ACHN (cell line): ENCODE measurements at regions not wholly inside any gene's neighbourhood (a gene's known extent, or its start where the extent isn't known, plus 50 kb on each side); places are given as distances from the start of the nearest gene placed in this dataset.

Source experiments
- DNase-seq: peaks from one replicate; pipeline ENCODE4 v3.0.0-alpha.2; 2015
- in situ Hi-C: cut with HindIII; loops from 2 replicates; pipeline ENCODE4 v1.10.0; 2017; ENCODE audit warnings: low sequenced_read_pairs, low pct_ligation_motif_present, low pct_unique_long_range_greater_than_20kb

DNA sequence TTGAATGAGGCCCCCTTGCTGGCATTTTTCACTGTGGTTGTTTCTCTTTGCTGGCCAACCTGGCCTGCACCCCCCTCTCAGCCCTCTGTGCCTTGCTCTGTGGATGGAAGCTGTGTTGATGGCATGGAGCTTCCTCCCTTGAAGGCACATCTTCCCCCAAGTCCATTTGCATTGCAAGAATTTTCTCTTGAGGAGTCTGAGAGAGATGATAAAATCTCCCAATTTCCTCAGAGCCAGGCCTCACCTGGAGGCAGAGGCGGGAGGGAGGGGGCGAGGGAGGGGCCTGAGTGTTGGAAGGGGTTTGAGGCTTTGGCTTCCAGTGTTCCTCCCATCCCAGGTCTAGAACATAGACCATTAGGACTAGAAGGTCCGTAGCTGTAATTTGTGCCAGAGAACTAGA lies 175.1 kb downstream of the SCP2D1 start:
- no peak for DNase-seq
- in situ Hi-C loops: no loop called here

DNA sequence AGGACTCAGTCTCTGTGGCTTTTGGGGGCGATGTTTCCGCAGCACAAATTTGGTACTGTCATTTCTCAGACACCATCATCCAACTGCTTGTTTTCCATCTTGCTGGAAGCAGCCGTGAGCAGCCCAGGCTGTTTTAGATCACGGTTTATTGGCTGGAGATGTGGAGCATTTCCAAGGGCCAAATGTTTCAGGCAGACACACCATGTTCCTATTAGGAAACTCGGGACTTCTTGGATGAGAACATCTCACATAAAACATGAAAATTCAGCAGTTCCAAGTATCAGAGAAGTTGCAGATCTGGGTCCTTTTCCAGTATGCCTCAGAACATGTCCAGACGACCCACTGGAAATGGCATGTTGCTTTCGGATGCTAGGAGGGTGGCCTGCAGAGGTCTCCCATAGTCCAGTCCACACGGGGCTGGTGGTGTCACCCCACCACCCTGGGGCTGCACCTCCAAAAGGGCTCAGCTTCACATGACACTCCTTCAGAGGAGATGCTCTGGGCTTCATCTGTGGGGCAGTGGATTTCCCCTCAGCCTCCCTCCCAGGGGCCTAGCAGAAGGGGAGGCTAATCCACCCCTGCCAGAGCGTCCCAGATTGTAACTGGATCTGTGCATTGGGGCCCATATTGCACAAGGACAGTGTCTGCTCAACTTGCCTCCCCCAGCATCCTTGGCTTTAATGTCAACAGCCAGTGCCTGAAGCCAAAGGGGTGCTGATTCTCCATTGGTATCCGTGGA lies 176.3 kb downstream of the SCP2D1 start:
- no peak for DNase-seq

GRCh38 chr20:18991012-18991411 lies 177.4 kb downstream of the SCP2D1 start:
- no peak for DNase-seq

More for the DNA sequence above, 176.3 kb downstream of the SCP2D1 start:
- in situ Hi-C loops: no loop called here

DNA sequence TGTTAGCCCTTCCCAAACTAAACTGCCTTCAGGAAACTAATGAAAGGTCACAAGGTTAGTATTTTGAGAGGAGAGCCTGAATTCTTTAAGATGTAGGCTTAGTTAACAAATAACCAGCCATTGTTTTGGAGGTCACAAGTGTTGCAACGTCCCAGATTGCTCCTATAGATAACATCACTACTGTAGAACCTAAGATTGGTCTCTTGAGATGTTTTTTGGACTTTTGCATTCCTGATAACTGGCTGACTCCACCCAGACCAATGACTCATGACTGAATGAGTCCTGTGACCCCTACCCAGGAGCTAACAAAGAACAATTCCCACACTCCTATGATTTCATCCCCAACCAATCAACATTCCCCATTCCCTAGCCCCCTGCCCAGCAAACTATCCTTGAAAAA lies 178.8 kb downstream of the SCP2D1 start:
- in situ Hi-C loops: no loop called here
- no peak for DNase-seq

More at GRCh38 chr20:18991012-18991411, 177.4 kb downstream of the SCP2D1 start:
- in situ Hi-C loops: no loop called here

GRCh38 chr20:18995455-18995854 lies 181.9 kb downstream of the SCP2D1 start:
- in situ Hi-C loops: no loop called here

GRCh38 chr20:18999086-18999485 lies 185.5 kb downstream of the SCP2D1 start:
- no peak for DNase-seq
- in situ Hi-C loops: no loop called here

More at GRCh38 chr20:18995455-18995854, 181.9 kb downstream of the SCP2D1 start:
- DNase-seq: no peak

DNA sequence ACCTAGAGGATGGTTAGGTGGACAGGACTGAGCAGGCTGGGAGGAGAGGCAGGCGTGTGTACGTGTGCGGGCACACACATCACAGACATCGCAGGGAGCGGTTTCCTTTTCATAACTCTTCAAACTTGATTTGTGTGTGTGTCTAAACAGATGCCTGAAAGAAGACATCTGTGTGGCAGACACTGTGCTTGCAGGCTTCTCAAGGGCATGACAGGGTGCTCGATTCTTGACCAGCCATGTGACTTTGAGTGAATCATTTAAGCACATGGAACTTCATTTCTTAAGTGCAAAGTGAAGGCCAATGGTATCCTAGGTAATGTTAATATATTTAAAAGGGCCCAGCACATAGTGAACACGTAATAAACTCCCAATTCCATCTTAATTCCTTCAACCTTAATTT lies 186.5 kb downstream of the SCP2D1 start:
- in situ Hi-C loops: no loop called here
- DNase-seq: no peak

GRCh38 chr20:19001177-19001576 lies 187.6 kb downstream of the SCP2D1 start:
- in situ Hi-C loops: no loop called here
- no peak for DNase-seq

GRCh38 chr20:19003366-19004336 lies 190.1 kb downstream of the SCP2D1 start:
- in situ Hi-C loops: no loop called here
- no peak for DNase-seq

DNA sequence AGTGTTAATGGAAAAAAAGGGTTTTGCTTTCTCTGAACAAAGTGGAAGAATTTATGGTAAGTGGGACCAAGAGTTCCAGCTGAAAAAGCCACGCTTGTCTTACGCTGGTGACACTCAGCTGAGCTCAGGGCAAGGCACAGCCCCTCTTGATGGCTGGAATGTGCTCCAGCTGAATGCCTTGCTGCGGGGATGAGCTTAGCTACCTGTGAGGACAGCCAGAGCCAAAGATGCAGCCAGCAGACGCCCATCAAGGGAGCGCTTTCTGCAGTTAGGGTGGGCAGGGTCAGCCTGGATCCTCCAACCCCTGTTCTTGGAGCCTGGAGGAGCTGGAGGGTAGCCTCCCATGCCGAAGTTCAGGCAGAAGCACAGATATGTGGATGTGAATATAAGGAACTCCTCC lies 191.4 kb downstream of the SCP2D1 start:
- in situ Hi-C loops: no loop called here
- no peak for DNase-seq

GRCh38 chr20:19008497-19008896 lies 194.9 kb downstream of the SCP2D1 start:
- in situ Hi-C loops: no loop called here
- DNase-seq: no peak

- in situ Hi-C loops: no loop called here
- no peak for DNase-seq
Observed at GRCh38 chr20:19009081-19009688, 195.6 kb downstream of the SCP2D1 start.

GRCh38 chr20:19012676-19013075 lies 199.1 kb downstream of the SCP2D1 start:
- no peak for DNase-seq
- in situ Hi-C loops: no loop called here

DNA sequence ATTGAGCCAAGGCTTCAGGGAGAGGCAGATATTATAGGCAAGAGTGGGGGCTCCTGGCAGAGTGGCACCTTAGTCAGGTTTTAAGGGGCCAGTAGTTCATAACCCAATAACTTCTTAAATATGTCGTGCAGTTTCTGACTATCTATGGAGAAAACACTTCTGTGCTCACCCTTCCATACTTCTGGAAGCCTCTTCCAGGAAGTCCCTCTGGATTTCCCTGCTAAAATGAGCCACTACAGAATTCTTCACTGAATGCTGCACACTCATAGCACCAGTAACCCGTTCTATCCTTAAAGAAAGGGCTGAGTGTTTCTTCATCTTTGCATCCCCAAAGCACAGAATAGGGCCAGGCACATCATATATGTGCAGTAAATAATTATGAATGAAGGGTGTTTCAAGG lies 198.5 kb upstream of the SLC24A3 start:
- in situ Hi-C loops: no loop called here
- DNase-seq: no peak

- in situ Hi-C loops: no loop called here
Observed at GRCh38 chr20:19015351-19016139, 196.9 kb upstream of the SLC24A3 start.

GRCh38 chr20:19016140-19016497 lies 196.3 kb upstream of the SLC24A3 start:
- no peak for DNase-seq
- in situ Hi-C loops: no loop called here

More at GRCh38 chr20:19015351-19016139, 196.9 kb upstream of the SLC24A3 start:
- no peak for DNase-seq

DNA sequence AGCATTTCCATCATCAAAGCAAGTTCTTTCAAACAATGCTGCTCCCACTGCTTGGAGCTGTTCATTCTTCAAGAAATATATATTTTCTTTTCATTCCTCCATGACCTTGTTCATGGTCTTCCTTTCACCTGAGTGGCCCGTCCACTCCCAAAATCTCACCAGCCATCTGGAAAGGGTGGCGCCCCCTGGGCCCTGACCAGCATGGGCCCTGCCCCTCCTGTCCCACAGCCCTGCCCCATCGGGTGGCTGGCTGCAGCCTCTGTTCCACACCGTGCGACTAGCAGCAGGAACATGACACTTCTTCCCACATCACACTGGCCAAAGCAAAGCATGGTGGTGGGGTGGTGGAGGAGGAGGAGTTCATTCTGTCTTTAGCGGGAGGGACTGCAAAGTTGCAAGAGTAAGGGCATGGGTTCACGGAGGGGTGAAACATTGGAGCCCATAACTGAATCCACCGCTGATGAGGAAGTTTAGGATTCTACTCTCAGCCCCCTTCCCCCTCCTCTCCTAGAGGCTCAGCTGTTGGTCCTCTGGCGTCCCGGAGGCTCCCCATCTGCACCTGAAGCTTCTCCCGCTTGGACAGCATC lies 195.2 kb upstream of the SLC24A3 start:
- in situ Hi-C loops: no loop called here
- no peak for DNase-seq

- no peak for DNase-seq
- in situ Hi-C loops: no loop called here
Observed at GRCh38 chr20:19018881-19019280, 193.6 kb upstream of the SLC24A3 start.
